NCI-H187 (cell line): ENCODE measurements at regions not wholly inside any gene's neighbourhood (a gene's known extent, or its start where the extent isn't known, plus 50 kb on each side); places are given as distances from the start of the nearest gene placed in this dataset.

Experiments
- DNase-seq, 2 experiments: peaks; one replicate each; lab custom pipeline; 2025; lab: John Stamatoyannopoulos, UW

DNA sequence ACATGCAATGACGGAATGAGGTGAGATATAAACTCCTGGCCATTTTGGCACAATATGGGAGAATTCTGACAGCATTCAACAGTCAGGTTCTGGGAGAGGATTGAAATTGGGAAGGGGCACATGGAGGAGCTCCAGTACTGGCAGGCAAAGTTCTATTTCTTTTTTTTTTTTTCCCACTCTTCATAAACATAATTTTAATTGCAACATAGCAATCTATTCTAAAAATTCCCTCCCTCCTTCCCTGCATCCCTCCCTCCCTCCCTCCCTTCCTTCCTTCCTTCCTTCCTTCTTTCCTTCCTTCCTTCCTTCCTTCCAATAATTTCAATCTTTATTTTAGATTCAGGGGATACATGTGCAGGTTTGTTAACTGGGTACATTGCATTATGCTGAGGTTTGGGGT, 93.2 kb downstream of the PTCSC3 start:
- DNase-seq, result no peak

- DNase-seq, result no peak
Observed at GRCh38 chr14:36078080-36078479, 98.4 kb downstream of the PTCSC3 start.

GRCh38 chr14:36076197-36076596, 100.3 kb downstream of the PTCSC3 start:
- DNase-seq, result no peak

DNA sequence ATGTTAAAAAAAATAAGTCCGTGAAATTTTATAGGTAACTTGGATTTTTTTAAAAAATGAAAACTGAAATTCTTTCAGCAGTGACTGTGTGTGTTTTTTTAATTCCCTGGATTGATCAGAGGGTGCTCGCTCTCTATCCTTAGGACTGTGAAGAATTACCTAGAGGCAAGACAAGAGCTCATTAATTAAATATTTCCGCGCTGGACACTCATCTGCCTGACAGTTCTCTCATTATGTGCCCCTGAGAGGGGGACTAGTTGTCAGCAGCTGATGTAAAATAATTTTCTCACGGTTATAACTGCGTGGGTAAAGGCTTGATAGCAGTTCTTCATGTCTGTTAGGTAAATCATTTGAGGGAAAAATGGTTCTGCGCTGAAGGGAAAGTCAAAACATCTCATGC, 101.3 kb downstream of the PTCSC3 start:
- no peak for DNase-seq

DNA sequence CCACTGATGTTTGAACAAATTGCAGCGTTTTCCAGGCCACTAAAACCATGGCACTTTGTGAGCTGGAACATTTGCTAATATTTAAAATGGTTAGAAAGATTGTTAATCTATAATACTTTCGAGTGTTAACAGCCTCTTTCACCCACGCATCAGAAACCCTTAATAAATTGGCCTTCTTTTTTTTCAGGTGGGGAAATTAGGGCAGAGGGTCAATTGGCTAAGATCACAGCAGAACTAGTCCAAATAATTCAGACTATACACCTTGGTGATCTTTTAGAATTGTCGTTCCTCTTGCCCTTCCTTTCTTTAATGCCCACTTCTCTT, 105.8 kb downstream of the PTCSC3 start:
- DNase-seq, result no peak

DNA sequence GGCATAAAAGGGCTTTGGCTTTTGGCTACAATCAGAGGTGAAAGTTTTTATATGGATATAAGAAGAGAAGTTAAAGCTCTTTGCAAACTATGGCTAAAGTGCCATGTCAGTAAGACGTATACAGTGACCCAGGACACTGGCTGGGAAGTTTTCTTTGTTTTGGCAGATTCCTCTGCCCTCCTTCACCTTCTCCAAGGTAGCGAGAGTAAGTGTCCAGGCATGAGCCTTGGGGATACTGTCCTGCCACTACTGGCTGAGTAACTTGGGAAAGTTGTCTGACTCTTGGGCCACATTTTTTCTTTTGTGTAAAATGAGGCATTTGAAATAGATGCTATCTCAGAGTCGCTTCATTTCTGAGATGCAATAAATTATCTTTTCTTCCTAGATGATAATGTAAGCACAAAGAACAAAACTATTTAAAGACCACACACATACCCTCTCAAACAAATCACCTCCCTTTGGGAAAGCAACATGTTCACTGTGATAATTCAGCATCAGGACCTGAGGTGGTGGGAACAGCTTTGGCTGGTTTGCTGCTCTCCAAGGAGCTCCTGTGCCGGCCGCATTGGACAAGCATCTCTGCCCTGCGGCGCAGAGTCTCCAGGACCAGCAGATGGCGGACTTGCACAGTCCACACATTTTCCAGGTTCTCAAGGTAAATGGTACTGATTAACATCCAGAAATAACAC, 106.3 kb downstream of the PTCSC3 start:
- peak; percentile 58 to 88 for DNase-seq

- DNase-seq, result peak; percentile 53 to 87
Observed at GRCh38 chr14:36069535-36069900, 107.0 kb downstream of the PTCSC3 start.

- peak in 1 of 2 experiments; percentile 87 for DNase-seq
Observed at GRCh38 chr14:36068777-36069534, 107.6 kb downstream of the PTCSC3 start.

GRCh38 chr14:36067428-36068187, 108.9 kb downstream of the PTCSC3 start:
- peak; percentile 82 to 94 for DNase-seq

- no peak for DNase-seq
Observed at GRCh38 chr14:36066636-36067035, 109.9 kb downstream of the PTCSC3 start.

DNA sequence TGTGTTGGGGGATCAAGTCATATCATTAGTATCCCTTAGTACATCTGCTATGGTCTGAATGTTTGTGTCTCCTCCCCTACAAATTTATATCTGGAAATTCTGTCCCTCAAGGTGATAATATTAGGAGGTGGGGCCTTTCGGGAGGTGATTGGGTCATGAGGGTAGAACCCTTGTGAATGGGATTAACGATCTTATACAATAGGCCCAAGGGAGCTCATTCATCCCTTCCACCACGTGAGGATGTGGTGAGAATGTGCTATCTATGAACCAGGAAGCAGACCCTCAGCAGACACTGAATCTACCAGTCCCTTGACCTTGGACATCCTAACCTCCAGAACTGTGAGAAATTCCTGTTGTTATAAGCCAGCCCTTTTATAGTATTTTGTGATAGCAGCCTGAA, 110.7 kb downstream of the PTCSC3 start:
- no peak for DNase-seq

DNA sequence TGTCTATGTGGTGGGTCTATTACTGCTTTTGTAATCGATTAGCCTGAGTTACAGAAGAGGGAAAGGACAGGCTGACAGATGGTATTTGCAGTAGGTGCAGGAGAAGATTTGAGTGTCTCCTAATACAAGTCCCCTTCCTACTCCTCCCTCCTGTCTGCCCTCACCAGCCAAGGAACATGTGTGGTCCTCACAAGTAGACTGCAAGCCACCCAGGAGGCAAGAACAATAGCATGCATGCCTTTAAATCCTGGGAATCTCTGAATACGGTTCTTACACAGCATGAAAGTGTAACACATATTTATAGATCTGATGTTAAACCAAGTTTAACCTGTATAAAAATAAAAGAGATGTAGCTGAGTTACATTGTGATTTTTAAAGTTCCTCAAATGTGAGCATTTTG, 117.0 kb downstream of the PTCSC3 start:
- DNase-seq, result no peak

GRCh38 chr14:36057452-36058116, 118.9 kb downstream of the PTCSC3 start:
- no peak for DNase-seq

- no peak for DNase-seq
Observed at GRCh38 chr14:36056845-36057244, 119.7 kb downstream of the PTCSC3 start.

DNA sequence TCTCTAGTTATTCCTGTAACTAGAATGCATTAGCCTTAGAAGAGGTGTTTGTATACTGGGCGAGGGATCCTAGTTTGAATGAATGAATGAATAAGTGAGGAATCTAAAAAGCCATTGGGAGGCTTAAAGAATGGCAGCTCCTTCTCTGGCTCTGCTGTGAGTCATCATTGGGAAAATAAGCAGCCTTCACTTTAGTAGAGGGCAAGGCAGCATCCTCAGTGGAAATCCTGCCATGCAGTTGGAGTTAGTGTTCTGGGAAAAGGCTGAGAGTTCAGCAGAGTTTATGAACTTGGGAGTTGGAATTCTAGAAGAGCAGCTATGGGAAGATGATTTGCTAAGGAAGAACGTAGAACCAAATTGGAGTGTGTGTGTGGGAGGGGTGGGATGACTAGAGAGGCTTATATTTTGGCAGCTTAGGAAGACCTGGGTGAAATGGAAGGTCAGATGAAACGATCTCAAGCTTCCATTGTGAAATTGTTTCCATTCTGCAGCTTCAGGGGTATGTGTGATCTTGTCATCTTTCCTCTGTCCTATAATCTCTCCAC, 120.8 kb downstream of the PTCSC3 start:
- no peak for DNase-seq

DNA sequence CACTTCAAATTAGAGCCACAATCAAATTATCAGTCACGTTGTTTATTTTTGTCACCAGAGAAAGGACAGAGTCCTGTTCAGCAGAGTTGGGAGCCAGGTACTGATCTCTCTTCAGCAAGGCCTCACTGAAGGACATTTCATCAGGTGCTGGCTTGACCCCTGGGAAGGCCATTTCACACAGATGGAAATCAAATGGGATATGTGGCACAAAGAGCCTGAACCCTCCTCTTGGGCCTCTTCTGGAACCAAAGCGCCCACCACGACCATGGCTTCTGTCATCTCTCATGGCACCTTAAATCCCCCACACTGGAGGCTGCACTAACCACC, 121.5 kb downstream of the PTCSC3 start:
- DNase-seq, result no peak

GRCh38 chr14:36054353-36055051, 122.0 kb downstream of the PTCSC3 start:
- no peak for DNase-seq

GRCh38 chr14:36052681-36053080, 123.8 kb downstream of the PTCSC3 start:
- DNase-seq, result no peak

DNA sequence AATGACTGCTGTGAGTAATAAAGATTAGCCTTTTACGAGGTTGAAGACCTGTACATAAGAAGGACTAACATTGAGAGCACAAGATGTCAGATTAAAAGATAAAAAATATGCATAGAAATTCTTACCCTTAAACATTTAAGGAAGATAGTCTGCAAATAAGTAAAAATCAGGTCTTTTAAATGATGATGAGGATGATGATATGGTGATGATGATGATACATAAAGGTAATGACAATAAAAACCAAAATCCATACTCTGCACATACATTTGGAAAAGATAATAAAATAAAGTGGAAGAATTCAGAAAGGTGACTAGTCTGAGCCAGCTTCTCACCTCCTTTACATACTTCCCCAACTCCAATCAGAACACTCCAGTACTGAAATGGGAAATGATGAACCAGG, 124.5 kb downstream of the PTCSC3 start:
- DNase-seq, result no peak

- DNase-seq, result no peak
Observed at GRCh38 chr14:36048667-36049066, 127.9 kb downstream of the PTCSC3 start.

- no peak for DNase-seq
Observed at GRCh38 chr14:36047912-36048311, 128.6 kb downstream of the PTCSC3 start.

- no peak for DNase-seq
Observed at GRCh38 chr14:36035675-36036074, 140.8 kb downstream of the PTCSC3 start.
